ENCODE measurements at regions not wholly inside any gene's neighbourhood (a gene's known extent, or its start where the extent isn't known, plus 50 kb on each side); places are given as distances from the start of the nearest gene placed in this dataset.

GRCh38 chr1:199264911-199265310 lies 626.1 kb downstream of the PTPRC start:
- CTCF ChIA-PET = no interaction called here
- no peak overlapping the region for H3K27ac ChIP-seq (ENCODE audit: low read length)
- no peaks in the 10 kb centered on the region for H3K9me3 ChIP-seq (ENCODE audit: control insufficient read depth, insufficient read depth, low read depth, low read length)
- no TSS peak for BruUV-seq (replicated peaks)
- intact Hi-C loops (cut with micrococcal nuclease; ENCODE audit: unreplicated experiment) = no loop called here
- H3K36me3 ChIP-seq (ENCODE audit: control insufficient read depth, insufficient read depth, low read length) = no peaks in the 10 kb centered on the region
- ATAC-seq (no peak), DNase-seq (ENCODE audit: low read depth, low spot score) (no peak)
- POLR2A ChIA-PET = no interaction called here
- in situ Hi-C loops (cut with HindIII; ENCODE audit: low pct_unique_long_range_greater_than_20kb, low sequenced_read_pairs) = no loop called here
- no peaks in the 10 kb centered on the region for H3K4me1 ChIP-seq (ENCODE audit: control insufficient read depth, insufficient read depth, low read length)
- no peaks in the 10 kb centered on the region for H3K27me3 ChIP-seq (ENCODE audit: control insufficient read depth, insufficient read depth, low read length)
- no peak overlapping the region for H3K4me3 ChIP-seq (ENCODE audit: low read depth in 2 of 2, low read length in 2 of 2)
- TF ChIP-seq TCF7L2 (IDR thresholded peaks at IDR 0.05; ENCODE audit: low read depth, low read length) (no peak), REST (IDR thresholded peaks at IDR 0.05; ENCODE audit: insufficient read depth in 1 of 2, low read depth in 2 of 2, low read length in 1 of 2) (no peak), POLR2AphosphoS5 (IDR thresholded peaks at IDR 0.05; ENCODE audit: low read depth, low read length) (no peak), SIN3A (IDR thresholded peaks at IDR 0.05; ENCODE audit: borderline replicate concordance, insufficient read depth, low read depth, low read length) (no peak)
- TF ChIP-seq, protein P1, sequence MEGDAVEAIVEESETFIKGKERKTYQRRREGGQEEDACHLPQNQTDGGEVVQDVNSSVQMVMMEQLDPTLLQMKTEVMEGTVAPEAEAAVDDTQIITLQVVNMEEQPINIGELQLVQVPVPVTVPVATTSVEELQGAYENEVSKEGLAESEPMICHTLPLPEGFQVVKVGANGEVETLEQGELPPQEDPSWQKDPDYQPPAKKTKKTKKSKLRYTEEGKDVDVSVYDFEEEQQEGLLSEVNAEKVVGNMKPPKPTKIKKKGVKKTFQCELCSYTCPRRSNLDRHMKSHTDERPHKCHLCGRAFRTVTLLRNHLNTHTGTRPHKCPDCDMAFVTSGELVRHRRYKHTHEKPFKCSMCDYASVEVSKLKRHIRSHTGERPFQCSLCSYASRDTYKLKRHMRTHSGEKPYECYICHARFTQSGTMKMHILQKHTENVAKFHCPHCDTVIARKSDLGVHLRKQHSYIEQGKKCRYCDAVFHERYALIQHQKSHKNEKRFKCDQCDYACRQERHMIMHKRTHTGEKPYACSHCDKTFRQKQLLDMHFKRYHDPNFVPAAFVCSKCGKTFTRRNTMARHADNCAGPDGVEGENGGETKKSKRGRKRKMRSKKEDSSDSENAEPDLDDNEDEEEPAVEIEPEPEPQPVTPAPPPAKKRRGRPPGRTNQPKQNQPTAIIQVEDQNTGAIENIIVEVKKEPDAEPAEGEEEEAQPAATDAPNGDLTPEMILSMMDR (IDR thresholded peaks at IDR 0.05) = no peak

GRCh38 chr1:199265319-199265718 lies 626.5 kb downstream of the PTPRC start:
- CTCF ChIA-PET = no interaction called here
- intact Hi-C loops (cut with micrococcal nuclease; ENCODE audit: unreplicated experiment) (no loop called here), in situ Hi-C loops (cut with HindIII; ENCODE audit: low pct_unique_long_range_greater_than_20kb, low sequenced_read_pairs) (no loop called here)
- no peak for TF ChIP-seq POLR2AphosphoS5 (IDR thresholded peaks at IDR 0.05; ENCODE audit: low read depth, low read length)
- no peak for TF ChIP-seq SIN3A (IDR thresholded peaks at IDR 0.05; ENCODE audit: borderline replicate concordance, insufficient read depth, low read depth, low read length)
- no peak for TF ChIP-seq REST (IDR thresholded peaks at IDR 0.05; ENCODE audit: insufficient read depth in 1 of 2, low read depth in 2 of 2, low read length in 1 of 2)
- TF ChIP-seq, protein P1 (IDR thresholded peaks at IDR 0.05) = no peak
- no peak for TF ChIP-seq TCF7L2 (IDR thresholded peaks at IDR 0.05; ENCODE audit: low read depth, low read length)
- Histone ChIP-seq H3K4me3 (ENCODE audit: low read depth in 2 of 2, low read length in 2 of 2) (no peak overlapping the region), H3K27ac (ENCODE audit: low read length) (no peak overlapping the region), H3K27me3 (ENCODE audit: control insufficient read depth, insufficient read depth, low read length) (no peaks in the 10 kb centered on the region), H3K4me1 (ENCODE audit: control insufficient read depth, insufficient read depth, low read length) (no peaks in the 10 kb centered on the region), H3K36me3 (ENCODE audit: control insufficient read depth, insufficient read depth, low read length) (no peaks in the 10 kb centered on the region), H3K9me3 (ENCODE audit: control insufficient read depth, insufficient read depth, low read depth, low read length) (no peaks in the 10 kb centered on the region)
- POLR2A ChIA-PET = no interaction called here
- DNase-seq (ENCODE audit: low read depth, low spot score) (no peak), ATAC-seq (no peak)
- no TSS peak for BruUV-seq (replicated peaks)
